NCI-H526 (cell line): ENCODE measurements at regions not wholly inside any gene's neighbourhood (a gene's known extent, or its start where the extent isn't known, plus 50 kb on each side); places are given as distances from the start of the nearest gene placed in this dataset.

Experiments used
- DNase-seq, 2 experiments: peaks; one replicate each; lab custom pipeline; 2025; lab: John Stamatoyannopoulos, UW

GRCh38 chr13:86945584-86945983 is 725.6 kb upstream of the SLITRK5 start:
- DNase-seq: no peak

- no peak for DNase-seq
Measured at GRCh38 chr13:86946734-86947133, 724.4 kb upstream of the SLITRK5 start.

GRCh38 chr13:86954341-86954740 is 716.8 kb upstream of the SLITRK5 start:
- no peak for DNase-seq

- no peak for DNase-seq
Measured at GRCh38 chr13:86960876-86961275, 710.3 kb upstream of the SLITRK5 start.

- no peak for DNase-seq
Measured at GRCh38 chr13:86974251-86974994, 696.7 kb upstream of the SLITRK5 start.

DNA sequence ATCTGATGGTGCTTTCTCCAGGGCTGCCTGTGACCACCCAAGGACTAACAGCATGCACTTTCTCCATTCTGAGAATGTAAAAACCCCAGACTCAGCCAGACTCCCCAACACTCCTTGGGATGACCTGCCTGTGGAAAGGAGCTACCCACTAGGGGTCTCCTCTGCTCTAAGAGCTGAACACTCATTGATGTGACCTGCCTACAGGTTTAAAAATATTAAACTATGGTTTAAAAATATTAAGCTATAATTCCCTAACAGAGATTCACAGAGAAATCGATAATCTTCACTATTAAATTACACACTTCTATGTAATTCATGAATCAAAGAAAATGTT is 696.2 kb upstream of the SLITRK5 start:
- DNase-seq: no peak

DNA sequence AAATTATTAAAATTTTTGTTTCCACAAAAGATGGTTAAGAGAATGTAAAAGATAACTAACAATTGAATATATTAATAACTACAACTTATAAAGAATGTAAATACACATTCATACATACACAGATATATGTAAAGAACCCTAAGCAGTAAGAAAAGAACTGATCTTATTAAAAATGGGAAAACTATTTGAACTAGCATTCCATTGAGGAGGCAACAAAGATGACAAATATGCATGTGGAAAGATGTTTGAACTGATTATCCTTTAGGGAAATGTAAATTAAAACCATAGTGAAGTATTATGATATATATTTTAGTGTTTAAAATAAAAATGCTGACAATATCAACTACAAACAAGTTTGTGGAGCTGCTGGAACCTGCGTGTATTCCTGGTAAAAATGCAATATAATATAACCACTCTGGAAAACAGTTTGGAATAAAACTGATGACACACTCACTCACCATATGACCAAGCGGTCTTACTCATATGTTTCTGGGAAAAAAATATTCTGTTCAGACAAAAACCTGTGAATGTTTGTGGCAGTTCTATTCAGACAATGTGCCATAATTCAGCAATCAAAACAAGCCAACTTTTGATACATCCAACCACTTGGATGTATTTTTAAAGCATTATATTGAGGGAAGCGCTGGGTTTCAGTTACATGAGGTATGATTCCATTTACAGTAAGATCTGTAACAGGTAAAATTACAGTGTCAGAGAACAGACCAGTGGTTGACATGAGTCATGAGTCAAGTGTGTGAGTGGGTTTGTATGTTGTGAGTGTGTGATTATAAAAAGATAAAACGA is 694.4 kb upstream of the SLITRK5 start:
- no peak for DNase-seq

GRCh38 chr13:86986448-86986847 is 684.7 kb upstream of the SLITRK5 start:
- DNase-seq: no peak

- DNase-seq: no peak
Measured at GRCh38 chr13:86992251-86992650, 678.9 kb upstream of the SLITRK5 start.

DNA sequence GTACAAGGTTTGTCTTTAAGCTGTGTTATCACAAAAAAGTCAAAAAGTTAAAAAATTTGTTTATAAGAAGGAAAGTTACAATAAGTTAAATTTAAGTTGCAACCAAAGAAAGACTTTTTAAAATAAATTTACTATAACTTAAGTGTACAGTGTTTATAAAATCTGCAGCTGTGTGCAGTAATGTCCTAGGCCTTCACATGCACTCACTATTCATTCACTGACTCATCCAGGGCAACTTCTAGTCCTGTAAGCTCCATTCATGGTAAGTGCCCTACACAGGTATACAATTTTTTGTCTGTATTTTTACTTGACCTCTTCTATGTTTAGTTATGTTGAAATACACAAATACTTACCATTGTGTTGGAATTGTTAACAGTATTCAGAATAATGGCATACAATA is 667.9 kb upstream of the SLITRK5 start:
- no peak for DNase-seq

DNA sequence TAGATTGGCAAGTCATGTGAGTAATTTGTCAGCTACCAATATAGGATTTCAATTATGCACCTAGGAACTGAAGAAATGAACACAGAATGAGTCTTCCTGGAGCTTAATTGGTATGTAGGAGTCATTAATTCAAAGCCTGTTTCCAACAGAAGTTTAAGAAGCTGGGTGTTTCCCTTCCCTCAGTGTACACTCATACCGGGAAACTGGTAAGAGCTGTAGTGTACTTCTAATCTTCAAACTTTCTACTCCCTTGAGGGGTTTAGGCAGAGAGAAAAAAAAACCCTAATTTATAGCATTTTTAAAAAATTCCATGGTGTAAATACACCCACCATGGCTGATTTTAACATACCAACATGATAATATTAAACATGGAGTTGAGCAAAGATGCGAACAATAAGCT is 665.7 kb upstream of the SLITRK5 start:
- no peak for DNase-seq

DNA sequence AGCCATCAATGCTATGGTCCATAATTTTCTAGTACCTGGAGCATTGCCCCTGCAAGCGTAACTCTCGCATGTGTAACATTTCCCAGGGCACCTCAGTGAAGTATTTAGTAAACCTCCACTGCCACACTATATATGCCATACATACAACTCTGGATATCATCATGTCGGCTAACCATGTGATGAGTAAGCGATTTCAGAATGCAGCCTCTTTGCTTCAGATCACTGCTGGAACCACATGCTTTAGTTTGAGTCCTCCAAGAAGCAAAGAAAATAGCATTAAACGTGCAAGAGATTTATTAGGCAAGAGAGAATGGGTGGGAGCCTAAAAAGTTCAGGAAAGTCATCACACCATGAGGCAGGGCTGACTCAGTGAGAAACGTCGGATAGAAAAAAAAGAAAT is 635.6 kb upstream of the SLITRK5 start:
- no peak for DNase-seq

DNA sequence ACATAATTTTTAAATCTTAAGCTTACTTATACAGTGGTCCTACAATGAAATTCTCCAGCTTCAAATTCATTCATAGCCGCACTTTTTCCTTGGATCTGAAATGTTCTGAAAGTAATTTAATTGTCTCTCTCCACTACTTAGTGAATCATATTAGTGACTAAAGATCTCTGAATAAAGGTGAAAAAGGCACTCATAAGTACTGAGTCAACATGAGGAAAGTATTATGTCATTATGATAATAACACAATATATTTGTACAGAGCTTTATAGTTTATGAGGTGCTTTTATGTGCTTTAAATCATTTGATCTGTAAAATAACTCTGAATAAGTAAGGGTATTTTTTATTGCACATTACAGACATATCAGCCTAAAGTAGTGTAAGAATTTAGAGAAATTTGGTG is 628.2 kb upstream of the SLITRK5 start:
- DNase-seq: no peak

- no peak for DNase-seq
Measured at GRCh38 chr13:87052731-87053130, 618.4 kb upstream of the SLITRK5 start.

DNA sequence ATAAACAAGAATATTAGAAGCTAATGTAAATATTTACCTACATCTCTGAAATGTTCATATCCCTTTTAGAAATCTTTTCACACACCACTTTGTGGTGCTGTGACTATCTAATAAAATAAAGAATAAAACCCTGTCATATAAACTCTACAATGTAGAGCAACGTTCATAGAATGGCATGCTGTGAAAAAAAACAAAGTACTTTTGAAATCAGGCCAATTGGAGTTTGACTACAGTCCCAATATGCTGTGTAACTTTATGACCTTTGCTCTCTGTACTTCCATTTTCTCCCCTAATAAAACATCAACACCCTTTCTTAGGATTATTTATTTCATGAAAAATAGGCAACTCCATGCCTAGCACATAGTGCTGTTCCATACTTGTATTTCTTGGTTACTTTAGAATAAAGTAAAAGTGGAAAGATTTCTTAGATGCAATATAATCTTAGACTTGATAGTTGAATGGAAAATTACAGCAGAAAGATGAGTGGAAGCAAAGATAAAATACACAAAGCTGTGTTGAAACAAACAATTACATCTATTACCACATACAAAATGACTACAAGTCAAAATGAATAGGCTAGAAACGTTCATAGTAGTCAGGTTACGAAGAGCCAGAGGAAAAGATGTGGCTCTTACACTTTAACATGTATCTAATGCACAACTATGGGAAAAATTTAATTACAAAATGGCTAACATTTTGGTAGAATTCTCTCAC is 613.2 kb upstream of the SLITRK5 start:
- no peak for DNase-seq

- no peak for DNase-seq
Measured at GRCh38 chr13:87058786-87059329, 612.3 kb upstream of the SLITRK5 start.

DNA sequence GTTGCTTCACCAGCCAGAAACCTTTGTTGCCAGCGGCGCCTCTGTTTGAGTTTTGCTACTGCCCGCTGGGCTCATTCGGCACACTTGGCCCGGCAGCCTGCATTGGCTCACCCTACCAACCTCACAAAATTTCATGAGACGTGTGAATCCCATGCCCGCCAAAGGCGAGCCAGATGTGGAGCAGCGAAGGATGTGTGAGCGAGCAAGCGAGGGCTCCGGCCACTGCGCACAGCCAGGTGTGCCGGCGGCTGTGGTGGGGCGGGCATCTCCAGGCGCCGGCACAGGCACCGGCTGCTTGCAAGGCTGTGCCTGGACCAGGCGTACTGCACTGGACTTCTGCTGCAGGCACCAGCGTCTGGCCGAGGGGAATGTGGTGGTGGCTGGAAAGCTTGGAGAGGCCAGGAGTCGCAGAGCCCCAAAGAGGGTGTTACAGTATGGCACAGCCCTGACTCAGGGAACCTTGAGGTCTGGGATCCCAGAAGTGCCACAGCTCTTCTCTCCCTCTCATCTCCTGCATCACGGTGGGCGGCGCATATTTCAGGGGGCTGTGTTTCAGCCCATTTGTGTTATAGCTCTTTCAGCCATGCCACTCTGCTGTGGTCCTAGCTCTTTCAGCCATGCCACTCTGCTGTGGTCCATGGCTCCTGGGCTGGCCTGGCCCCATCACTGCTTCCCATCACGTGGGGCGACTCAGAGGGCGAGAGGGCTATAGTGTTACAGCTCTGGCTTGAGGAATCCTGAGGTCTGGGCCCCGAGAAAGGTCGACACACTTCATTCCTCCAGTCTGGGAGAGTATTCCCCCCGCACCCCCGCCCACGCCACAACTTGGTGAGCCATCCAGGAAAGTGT is 592.0 kb upstream of the SLITRK5 start:
- DNase-seq: no peak

- no peak for DNase-seq
Measured at GRCh38 chr13:87080100-87080779, 590.9 kb upstream of the SLITRK5 start.

DNA sequence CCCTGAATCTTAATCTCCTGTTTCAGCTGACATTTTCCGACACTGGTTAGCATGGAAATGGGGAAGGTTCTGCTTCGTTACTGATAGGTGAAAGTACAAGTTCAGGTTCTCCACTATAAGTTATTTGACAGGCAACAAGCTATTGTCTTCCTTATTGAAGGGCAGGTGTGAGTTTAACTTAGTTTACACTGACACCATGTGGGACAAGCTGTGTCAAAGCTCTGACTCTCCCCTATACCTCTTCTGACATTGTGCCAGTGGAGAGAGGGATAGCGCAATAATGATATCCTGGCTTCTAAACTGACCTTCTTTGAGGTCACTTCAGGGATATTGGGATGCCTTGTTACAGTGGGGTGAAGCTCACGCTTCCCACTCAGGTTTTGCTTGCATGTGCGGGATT is 587.0 kb upstream of the SLITRK5 start:
- peak in 1 of 2 experiments; percentile 33 for DNase-seq

GRCh38 chr13:87087741-87088140 is 583.4 kb upstream of the SLITRK5 start:
- no peak for DNase-seq

GRCh38 chr13:87089391-87089790 is 581.8 kb upstream of the SLITRK5 start:
- no peak for DNase-seq
